ENCODE measurements at regions not wholly inside any gene's neighbourhood (a gene's known extent, or its start where the extent isn't known, plus 50 kb on each side); places are given as distances from the start of the nearest gene placed in this dataset.

- TF ChIP-seq CTCF (IDR thresholded peaks at IDR 0.05) (no peak), EP300 (IDR thresholded peaks at IDR 0.05) (no peak), POLR2A (IDR thresholded peaks at IDR 0.05) (no peak)
Measured at GRCh38 chr20:52405986-52406385, 214.4 kb upstream of the ZFP64 start.

Measured in tibial nerve (tissue), 4 donors.